ENCODE measurements at regions not wholly inside any gene's neighbourhood (a gene's known extent, or its start where the extent isn't known, plus 50 kb on each side); places are given as distances from the start of the nearest gene placed in this dataset.
"Not testable (repeated sequence)": the region's sequence is repeated elsewhere in the genome, so short reads cannot be mapped to it uniquely, and the experiment has no call there.

GRCh38 chr9:97103613-97104383 lies 64.9 kb upstream of the CTSV start:
- not testable (repeated sequence) for DNase-seq (ENCODE audit: low read depth)

GRCh38 chr9:97099540-97099939 lies 60.6 kb upstream of the CTSV start:
- not testable (repeated sequence) for DNase-seq (ENCODE audit: low read depth)

DNA sequence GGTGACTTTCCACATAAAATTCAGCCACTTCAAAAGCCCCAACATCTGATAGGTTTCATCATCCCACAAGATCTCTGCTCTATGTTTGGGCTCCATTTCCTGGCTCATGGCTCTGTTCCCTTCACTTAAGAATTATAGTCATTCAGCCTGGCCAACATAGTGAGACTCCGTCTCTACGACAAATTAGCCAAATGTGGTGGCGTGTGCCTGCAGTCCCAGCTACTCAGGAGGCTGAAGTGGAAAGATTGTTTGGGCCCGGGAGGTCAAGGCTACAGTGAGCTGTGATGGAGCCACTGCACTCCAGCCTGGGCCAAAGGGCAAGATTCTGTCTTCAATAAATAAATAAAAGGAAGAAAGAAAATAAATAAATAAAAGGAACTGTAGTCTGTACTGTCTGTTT lies 57.9 kb upstream of the CTSV start:
- DNase-seq (ENCODE audit: low read depth): no peak

- not testable (repeated sequence) for DNase-seq (ENCODE audit: low read depth)
Measured at GRCh38 chr9:97089361-97089760, 50.4 kb upstream of the CTSV start.

Measured in HS-27A (cell line).